Hematopoietic multipotent progenitor cell treated with erythropoietin and hydrocortisone succinate and interleukin-3 and kit ligand, for 17 days (in vitro differentiated cells): ENCODE measurements at regions not wholly inside any gene's neighbourhood (a gene's known extent, or its start where the extent isn't known, plus 50 kb on each side); places are given as distances from the start of the nearest gene placed in this dataset.

Experiments
- DNase-seq: peaks from one replicate; pipeline ENCODE4 v3.0.0-alpha.2; 2015; ENCODE audit warnings: low spot score

DNA sequence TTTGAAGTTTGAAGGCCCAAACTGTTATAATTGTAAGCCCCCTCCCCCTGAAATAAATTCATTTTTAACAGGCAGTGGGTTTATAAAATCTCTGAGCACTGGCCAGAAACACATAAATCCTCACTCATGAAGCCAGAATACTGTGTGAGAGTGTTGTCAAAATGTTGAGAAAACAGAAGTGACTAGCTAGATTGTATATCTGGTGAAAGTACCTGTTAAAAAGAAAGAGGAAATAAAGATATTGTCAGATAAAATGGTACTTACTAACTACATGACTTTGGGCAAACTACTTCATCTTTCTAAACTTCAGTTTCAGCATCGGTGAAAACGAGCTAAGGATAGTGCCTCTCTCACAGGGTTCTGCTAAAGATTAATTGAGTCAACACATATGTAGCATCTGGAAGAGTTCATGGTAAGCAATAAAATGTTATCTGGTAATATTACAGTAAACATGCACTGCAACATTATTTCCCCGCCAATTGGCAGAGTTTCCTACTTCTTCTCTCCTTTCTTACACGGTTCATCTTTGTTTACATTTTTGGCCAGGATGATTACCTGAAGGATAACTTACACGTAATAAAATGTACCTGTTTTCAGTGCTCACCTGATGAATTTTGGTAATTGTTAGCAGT lies 202.5 kb upstream of the CHRM2 start:
- DNase-seq, result no peak

DNA sequence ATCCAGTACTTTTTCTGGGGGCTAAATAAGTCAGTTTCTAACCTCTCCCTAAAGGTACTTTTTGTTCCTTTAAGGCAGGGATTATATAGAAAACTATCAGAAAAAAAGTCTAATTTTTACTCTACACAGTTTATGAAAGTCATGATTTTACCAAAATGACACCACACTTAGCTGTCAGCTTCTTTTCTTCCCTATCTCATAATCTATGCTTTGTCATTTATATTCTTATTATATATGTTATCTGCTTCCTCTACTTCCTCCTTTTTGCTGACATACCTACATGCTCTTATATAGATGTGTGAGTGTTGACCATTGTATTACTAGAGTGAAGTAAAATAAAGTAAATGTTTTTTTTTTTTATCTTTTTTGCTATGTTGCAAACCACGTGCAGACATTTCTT lies 203.9 kb upstream of the CHRM2 start:
- no peak for DNase-seq

DNA sequence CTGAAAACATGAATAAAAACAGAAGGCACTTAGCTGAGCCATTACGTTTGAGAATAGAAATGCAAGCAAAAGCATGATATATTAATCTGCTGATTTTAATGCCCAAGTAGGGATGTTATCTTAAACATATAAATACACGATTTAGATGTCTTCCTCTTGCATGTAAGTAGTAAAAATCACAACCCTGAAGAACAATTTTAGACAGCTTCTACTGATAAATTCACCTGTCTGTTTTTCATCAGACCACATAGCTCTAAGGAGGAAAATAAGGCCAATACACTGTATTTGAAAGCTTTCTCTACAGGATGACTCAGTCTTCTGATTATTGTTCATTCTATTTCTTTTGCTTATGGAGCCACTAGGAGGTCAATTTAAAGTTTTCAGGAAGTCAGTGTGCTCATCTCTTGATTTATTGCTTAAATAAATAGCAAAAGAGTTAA lies 210.9 kb upstream of the CHRM2 start:
- no peak for DNase-seq

DNA sequence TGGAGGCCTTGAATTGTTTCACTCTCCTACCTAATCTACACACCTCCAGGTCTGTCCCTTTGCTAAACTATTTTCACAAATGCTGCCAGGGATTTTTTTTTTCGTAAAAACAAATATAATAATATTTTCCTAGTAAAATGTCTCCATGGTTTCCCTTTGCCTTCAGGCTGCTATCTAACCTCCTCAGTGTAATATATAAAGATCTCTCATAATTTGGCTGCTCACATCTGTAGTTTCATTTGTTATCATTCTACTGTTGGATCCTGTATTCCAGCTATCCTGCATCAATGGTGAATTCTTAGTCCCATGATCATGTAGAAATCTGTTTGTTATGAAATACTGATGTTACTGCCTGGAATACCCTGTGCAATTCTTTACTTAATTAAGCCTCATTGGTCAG lies 211.9 kb upstream of the CHRM2 start:
- no peak for DNase-seq

DNA sequence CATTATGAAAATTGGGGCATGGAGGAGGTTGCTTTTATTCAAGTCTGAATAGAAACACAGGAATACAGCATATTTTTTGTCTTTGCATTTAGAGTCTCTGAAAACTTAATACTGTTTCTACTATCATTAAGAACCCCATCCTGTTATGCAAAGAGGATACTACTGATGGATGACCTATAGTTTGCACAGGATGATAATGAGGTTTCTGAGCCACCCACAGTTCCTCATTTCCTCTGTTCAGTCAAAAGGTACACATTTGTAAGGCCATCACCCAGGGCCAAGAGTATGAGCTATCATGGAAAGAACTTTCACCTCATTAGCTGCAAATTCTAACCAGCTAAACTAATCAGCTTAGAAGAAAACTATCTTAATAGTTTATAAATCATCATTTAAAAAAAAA lies 213.0 kb upstream of the CHRM2 start:
- DNase-seq, result no peak

DNA sequence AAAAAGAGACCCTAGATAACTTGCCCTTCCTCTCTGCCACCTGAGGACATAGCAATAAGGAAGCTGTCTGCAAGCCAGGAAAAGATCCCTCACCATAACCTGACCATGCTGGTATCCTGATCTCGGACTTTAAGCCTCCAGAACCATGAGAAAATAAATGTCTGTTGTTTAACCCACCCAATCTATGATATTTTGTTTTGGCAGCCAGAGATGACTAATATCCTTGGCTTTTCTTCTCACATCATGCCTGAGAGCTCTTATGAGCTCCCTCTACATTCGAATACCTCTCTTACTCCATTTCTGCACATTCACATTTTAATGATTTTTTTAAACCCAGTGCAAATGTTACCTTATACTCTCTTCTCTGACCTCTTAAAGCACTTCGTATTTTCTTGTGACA lies 214.0 kb upstream of the CHRM2 start:
- no peak for DNase-seq

DNA sequence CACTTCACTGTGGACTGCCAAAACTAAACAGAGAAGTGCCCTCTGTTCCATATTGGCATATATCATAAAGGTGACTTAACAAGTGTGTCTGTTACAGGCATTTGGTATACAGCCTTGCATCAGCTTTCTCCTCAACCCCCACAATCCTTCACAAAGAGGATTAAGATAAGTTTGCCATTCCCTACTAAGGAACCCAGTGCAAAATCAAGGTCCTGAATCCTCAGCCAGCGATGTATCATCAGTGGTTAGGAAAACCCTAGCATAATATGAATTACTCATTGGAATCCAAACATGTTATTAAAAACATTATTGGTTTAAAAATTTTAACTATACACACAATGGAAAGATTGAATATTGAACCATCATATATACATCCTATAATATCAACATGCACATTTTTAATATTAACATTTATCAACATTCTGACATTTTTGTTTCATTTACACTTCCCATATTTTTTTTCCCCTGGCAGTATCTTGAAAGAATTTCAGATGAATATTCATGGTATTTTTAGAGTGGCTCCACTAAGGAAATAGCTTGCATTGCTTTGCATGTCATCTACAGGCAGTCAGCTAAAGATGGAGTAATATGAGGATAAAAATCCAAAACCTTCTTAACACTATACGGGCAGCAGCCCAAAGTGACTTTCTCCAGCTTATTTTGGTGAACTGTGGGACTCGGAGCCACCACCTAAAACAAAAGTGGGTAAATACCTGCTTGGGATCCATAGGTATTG lies 215.6 kb upstream of the CHRM2 start:
- no peak for DNase-seq

DNA sequence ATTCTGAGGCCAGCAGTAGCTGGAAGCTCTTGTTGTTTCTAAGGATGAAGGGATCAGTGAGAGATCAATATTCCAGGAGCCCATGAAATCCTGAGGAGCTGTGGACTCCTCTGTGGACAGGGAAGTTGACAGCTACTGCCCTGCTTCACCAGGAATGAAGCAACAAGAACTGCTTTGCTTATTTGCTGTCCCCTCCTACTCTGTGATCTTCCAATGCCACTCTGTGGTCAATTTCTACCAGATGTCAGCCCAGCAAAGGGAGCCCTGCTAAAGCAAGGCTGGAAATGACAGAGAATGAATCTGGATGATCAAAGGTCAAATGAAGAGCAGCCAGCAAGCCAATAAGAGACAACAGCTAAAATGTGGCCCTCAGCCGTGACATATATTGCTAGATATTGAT lies 227.5 kb upstream of the CHRM2 start:
- DNase-seq, result no peak

DNA sequence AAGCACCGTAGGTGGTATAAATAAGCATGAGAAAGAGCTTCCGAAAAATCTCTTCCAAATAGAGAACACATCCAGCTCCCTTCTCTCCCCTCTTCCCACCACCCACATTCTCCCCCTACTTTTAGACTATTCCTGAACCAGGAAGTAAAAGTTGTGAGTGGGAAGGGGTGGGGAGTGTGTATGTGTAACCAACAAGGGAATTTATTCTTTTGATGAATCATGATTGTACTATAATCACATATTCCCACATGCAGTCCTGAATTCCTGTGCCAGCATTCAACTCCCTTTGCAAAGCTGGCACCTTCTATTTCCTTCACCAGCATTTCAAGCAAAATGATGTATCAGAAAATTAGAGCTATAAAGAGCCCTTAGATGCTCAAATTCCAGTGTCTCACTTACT lies 230.6 kb upstream of the CHRM2 start:
- no peak for DNase-seq

DNA sequence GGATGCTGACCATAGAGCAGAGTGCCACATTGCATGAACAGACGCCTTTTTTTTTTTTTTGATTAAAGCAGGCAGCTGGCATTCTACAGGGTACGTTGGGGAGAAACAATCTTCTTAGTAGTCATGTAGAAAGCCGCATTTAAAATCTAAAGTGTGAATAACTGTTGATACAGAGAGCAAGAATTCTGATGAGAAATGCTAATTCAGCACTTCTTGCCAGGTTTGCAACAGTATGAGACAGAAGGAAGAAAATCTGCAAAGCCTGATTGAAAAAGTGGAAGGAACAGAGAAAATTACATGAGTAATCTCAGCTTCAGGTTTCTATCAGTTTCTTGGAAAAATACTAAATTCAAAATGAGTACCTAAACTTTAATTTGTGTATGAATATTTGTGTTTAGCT lies 232.7 kb upstream of the CHRM2 start:
- DNase-seq, result no peak

DNA sequence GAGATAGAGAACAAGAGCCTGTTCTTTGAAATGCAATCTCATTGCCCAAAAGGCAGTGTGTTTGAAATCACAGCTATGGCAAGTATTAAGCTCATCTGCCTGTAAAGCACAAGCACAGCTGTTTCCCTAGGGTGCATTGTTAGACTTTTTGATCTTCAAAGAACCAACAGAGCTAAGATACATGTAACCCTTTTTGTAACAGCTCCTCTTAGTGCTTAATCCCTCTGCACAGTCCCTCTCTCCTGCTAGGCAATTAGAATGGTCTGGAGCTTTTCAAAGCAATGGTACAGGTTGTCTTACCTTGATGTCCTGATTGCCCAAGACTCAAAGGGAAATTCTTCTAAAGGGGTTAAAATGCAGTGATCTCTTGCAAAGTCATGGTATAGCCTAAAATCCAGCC lies 249.6 kb upstream of the CHRM2 start:
- no peak for DNase-seq

DNA sequence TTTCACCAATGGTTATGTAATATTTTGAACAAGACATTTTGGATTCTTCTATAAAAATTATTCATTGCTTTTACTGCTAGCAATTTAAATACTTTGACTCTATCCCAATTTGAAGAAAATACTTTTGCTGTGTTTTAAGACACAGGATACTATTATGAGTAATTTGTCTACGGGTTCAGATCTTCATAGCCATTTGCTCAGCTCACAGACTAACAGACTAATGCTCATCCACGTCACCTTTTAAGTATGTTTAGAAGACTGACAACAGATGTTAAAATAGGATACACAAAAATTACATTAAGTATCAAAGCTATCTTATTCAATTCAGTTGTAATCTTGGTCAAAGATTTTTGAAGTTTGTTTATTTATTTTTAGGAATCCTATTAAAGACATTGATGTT lies 251.3 kb upstream of the CHRM2 start:
- DNase-seq, result no peak

DNA sequence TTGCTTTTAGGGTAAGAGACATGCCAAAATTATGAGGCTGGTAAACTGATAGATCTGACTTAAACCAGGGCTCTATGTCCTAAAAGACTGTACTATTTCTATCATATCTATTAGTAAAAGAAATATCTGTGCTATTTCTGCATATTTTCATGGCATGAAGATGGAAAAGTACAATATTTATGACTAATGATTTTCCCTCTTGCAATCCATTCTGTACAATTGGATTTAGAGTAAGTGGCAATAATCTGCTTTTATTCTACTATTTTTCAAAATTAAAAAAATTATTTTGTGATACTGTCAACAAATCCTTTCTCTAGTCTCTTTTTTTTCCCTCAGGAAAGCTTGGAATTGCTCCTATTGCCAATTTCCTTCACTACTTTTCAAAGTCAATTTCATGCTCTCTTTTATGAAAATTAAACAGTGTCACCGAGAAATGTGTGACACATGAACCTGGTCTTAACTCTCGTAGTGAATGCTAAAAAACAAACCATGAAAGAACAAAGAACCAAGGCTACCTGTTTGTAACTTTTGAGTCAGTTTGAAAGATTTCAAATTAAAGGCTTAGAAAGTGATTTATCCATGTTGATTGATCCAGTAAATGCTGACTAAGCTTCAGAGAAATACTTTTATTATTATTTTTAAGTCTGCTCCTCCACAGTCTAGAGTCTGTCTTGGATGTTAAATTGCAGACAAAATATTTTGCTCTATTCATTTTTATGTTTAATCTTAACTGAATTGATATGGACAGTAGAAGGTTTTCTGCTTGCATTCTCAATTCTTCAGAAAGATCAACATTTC lies 262.7 kb upstream of the CHRM2 start:
- no peak for DNase-seq

DNA sequence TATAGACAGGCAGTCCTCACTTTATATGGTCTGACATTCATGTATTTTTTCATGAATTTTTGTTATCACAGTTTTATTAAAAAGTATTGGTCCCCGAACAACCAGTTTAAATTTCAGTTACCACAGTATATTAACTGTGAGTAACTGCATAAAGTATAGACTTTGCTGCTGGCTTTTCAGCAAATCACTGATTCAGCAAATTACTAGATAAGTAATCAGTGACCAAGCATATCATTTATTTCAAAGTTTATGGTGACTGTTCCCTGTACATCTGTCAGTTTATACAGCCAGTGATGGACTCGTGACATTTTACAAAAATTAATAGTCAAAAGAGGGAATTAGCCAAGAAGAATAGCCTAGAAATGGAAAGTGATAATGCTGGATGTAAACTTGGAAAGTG lies 266.7 kb upstream of the CHRM2 start:
- DNase-seq, result no peak

DNA sequence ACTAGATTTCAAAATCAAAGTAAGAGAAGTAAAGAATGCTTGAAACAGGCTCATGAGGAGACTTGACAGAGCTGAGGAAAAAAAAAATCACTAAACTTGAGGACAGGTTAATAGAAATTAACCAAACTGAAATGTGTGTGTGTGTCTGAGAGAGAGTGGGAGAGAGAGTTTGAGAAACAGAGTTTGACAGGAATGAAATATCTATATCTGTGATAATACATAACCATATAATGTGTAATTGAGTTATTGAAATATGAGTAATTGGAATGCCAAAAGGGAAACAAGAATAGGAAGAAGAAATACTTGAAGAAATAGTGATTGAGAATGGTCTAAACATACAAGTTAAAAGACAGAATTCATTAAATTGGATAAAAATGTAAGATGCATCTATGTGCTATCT lies 268.0 kb upstream of the CHRM2 start:
- no peak for DNase-seq

DNA sequence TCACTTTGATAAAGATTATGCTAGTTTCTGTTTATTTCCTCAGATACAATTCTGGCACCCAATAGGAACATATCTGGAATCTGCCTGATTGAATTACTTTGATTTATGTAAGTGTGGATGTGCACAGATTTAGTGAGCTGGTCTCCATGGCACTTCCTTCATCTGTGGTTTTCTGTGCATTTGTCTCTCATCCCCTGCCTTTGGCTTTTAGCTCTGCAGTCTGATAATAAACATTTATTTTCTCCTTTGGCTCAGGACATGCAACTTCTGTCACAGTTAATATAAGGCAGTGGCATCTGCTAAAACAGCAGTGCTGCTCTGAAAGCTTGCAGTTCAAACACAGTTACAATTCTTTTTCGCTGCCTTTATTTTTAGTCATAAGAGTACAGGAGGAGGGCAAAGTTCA lies 273.7 kb upstream of the CHRM2 start:
- DNase-seq, result no peak

DNA sequence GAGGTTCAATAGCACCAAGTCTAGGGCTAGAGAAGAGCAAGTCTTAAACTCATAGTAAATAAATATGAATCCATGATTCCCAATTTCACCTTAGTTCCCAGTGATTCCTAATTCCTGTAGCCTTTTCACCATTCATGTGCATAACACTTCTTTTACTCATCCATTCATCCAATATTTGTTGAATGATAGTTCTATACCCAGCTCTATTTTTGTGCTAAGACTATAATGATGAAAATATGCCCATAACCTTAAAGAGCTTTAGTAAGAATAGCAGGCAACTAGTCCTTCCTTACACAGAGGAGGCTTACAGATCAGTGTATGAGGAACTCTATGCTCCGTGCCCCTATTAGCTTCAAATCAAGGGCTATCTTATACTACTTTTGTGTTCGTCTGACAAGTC lies 280.2 kb upstream of the CHRM2 start:
- DNase-seq, result no peak

DNA sequence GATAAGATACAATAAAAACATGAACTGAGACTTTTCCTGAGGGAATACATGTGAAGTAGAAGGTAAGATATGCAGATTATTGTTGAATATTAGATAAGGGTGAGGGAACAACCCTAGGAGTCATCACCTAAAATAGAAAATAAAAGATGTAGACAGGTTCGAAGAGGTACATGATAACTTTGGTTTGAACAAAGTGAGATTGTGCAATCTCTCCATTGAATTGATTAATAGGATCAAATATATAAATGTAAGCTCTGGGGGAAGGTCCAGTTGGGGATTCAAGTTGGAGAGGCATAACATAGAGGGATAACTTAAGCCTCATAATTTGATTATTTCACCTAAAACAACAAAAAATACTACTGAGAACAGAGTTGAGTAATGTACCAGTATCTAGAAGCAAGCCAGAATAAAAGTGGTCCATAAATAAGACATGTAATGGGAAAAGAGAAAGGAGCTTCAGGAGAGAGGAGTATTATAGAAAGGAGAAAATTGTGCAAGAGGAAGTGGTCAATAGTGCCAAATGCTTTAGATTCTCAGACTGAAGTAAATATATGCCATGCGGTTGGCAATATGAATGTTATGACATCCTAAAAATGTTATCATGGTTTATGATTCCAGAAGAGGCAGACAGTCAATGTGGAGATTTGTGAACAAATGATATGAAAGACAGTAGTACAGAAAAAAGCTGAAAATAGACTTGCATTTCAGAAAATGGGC lies 282.3 kb upstream of the CHRM2 start:
- DNase-seq, result no peak

DNA sequence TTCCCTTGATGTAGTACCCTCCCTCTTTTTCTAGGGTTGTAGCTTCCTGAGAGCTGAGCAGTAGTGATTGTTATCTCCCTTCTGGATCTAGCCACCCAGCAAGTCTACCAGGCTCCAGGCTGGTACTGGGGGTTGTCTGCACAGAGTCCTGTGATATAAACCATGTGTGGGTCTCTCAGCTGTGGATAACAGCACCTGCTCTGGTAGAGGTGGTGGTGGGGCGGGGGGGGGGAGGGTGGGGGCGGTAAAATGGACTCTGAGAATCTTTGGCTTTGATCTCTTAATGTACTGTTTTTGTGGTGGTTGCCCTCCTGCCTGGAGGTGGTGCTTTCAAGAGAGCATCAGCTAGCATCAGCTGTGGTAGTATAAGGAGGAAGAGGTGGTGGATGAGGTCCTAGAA lies 302.0 kb upstream of the CHRM2 start:
- DNase-seq, result no peak

DNA sequence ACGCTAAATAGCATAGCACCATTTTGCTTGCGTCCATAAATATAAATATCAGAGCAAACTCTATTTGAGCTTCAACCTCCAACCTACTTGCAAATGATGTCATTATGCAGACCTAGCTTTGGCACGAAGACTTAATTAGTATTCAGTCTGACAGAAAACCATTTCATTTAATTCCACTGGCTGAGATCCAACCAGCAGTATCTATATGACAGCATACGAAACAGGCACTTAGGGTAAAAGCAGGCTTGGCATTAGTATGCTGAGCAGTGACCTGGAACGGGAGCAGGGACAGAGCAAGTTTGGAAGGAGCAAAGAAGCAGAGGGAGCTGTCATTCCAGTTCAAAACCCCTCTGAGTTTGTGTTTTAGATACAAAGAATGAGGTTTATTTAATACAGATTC lies 312.5 kb upstream of the CHRM2 start:
- no peak for DNase-seq

DNA sequence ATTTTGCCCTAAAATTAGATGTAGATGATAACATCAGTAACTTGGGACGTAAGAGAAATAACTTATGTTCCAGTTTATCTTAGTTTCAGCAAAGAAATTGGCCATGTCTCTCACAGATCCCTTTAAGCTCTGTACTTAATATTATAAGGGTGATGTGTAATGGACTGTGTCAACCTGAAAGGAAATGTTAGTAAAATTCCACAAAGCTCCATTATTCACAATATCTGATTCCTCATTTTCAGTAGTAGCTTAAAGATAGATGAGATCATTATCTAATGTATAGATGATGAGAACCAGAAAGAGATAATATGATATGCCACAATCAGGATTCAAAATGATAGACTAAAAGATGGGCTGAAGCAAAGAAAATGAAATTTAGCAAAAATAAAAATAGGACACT lies 316.8 kb upstream of the CHRM2 start:
- no peak for DNase-seq

DNA sequence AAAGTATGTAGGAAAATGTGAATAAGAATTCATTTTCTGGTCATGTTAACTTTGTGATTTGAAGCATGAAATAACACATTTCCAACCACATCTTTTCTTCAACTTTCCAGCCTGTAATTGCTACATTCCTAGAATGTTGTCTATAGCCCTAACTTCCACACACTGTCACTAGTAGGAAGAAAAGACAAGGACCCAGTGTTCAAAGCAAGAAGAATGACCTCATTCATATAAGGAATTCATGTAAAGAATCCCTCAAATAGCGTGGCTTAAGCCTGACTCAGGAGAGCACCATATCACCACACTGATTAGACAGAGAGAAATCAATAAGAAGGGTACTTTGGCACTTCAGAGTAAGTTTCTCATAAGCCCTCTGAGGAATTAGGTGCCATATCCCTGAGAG lies 318.7 kb upstream of the CHRM2 start:
- DNase-seq, result no peak

DNA sequence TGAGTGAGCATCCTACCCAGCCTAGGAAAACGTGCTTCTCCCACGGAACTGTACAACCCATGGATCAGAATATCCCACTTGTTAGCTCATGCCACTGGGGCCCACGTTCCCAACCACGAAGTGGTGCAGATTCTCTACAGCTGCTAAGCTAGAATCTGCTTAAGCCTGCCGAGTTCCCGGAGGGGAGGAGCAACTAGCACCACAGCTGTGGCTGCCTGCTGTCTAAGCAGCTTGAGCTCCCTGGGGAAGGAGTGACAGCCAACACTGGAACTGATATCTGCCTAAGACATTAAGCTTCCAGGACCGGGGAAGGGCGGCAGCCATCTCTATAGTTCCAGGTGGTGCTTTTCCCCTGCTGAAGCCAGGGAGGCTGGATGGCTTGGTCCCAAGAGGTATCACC lies 334.7 kb upstream of the CHRM2 start:
- DNase-seq, result no peak
